H1 (cell line): ENCODE measurements at regions not wholly inside any gene's neighbourhood (a gene's known extent, or its start where the extent isn't known, plus 50 kb on each side); places are given as distances from the start of the nearest gene placed in this dataset.

ENCODE experiments used
- ATF2 ChIP-seq: IDR thresholded peaks from 2 replicates; pipeline ENCODE4 v1.6.1; 2012; ENCODE audit warnings: low read length, inconsistent platforms
- CEBPB ChIP-seq: IDR thresholded peaks from 2 replicates; pipeline ENCODE4 v1.6.1; 2012; ENCODE audit warnings: low read depth, low read length
- EGR1 ChIP-seq: IDR thresholded peaks from 2 replicates; pipeline ENCODE4 v1.6.1; 2011; ENCODE audit warnings: low read depth, low read length, borderline replicate concordance
- EP300 ChIP-seq, 2 experiments: IDR thresholded peaks; 1 replicate in 1 of 2; 2 replicates in 1 of 2; pipeline ENCODE4 v1.6.1; 2011 to 2012; ENCODE audit warnings: low read depth in 2 of 2, low read length in 2 of 2, mild to moderate bottlenecking in 2 of 2, borderline replicate concordance in 1 of 2, inconsistent platforms in 1 of 2, moderate library complexity in 1 of 2
- FOSL1 ChIP-seq: IDR thresholded peaks from 2 replicates; pipeline ENCODE4 v1.6.1; 2011; ENCODE audit warnings: mild to moderate bottlenecking, low read depth, low read length, moderate library complexity; ENCODE audit not compliant: insufficient read depth
- SP1 ChIP-seq: IDR thresholded peaks from 2 replicates; pipeline ENCODE4 v1.6.1; 2011; ENCODE audit warnings: low read depth, low read length
- SUZ12 ChIP-seq: fragments of 200-600 bp; sonication (generic); IDR thresholded peaks from 2 replicates; pipeline ENCODE4 v1.6.1; 2012; ENCODE audit warnings: mild to moderate bottlenecking, inconsistent platforms, low read length, moderate library complexity, mixed read lengths

GRCh38 chr3:59526999-59527398 lies 477.2 kb upstream of the CFAP20DC start (continued):
- TF ChIP-seq ATF2 (no peak), SP1 (no peak), FOSL1 (no peak), CEBPB (no peak), EP300 (IDR thresholded peaks at IDR 0.05; ENCODE audit: borderline replicate concordance in 1 of 2, low read depth in 2 of 2, low read length in 2 of 2) (no peak), SUZ12 (no peak), EGR1 (no peak)
